MCF 10A (cell line): ENCODE measurements at regions not wholly inside any gene's neighbourhood (a gene's known extent, or its start where the extent isn't known, plus 50 kb on each side); places are given as distances from the start of the nearest gene placed in this dataset.
A peak's percentile ranks its signal among the peaks of the same experiment; 100 is the strongest.

Source experiments
- BruUV-seq: library from RNA; stranded (reverse); fragments of 400-500 nt; replicated peaks from 2 replicates; lab custom pipeline; 2021; lab: Mats Ljungman, UMichigan
- CTCF ChIA-PET: fragments of 300-600 bp; sonication (Branson Sonifier 250); formaldehyde crosslinking; extraction: SDS; loops from one replicate; lab custom pipeline; 2021; ENCODE audit warnings: antibody characterized with exemption, inconsistent platforms; lab: Yijun Ruan, JAX
- POLR2A ChIA-PET: fragments of 300-600, 350-650 bp; sonication (Branson Sonifier 250); formaldehyde crosslinking; extraction: SDS; loops from one replicate; lab custom pipeline; 2020; ENCODE audit warnings: antibody characterized with exemption, inconsistent platforms; lab: Yijun Ruan, JAX
- DNase-seq: peaks from one replicate; pipeline ENCODE4 v3.0.0-alpha.2; 2018; ENCODE audit not compliant: unreplicated experiment
- H3K27ac Mint-ChIP-seq: one replicate; pipeline ENCODE4 v1.8.0; 2022; ENCODE audit warnings: mild to moderate bottlenecking, low read depth, mixed read lengths; ENCODE audit not compliant: unreplicated experiment
- H3K27me3 Mint-ChIP-seq: one replicate; pipeline ENCODE4 v1.8.0; 2022; ENCODE audit warnings: mixed read lengths; ENCODE audit not compliant: insufficient read depth, unreplicated experiment
- H3K36me3 Mint-ChIP-seq: one replicate; pipeline ENCODE4 v1.8.0; 2022; ENCODE audit warnings: mild to moderate bottlenecking, moderate library complexity, mixed read lengths; ENCODE audit not compliant: insufficient read depth, unreplicated experiment
- H3K4me1 Mint-ChIP-seq: one replicate; pipeline ENCODE4 v1.8.0; 2022; ENCODE audit warnings: mixed read lengths; ENCODE audit not compliant: insufficient read depth, unreplicated experiment
- H3K4me3 Mint-ChIP-seq: one replicate; pipeline ENCODE4 v1.8.0; 2022; ENCODE audit warnings: mild to moderate bottlenecking, moderate library complexity, mixed read lengths; ENCODE audit not compliant: unreplicated experiment
- H3K9me3 Mint-ChIP-seq: one replicate; pipeline ENCODE4 v1.8.0; 2022; ENCODE audit warnings: mixed read lengths; ENCODE audit not compliant: unreplicated experiment
- intact Hi-C: fragments of 100-400 bp; cut with micrococcal nuclease; formaldehyde crosslinking; loops from 2 replicates; pipeline ENCODE4 v1.14.1; 2022
- TF ChIP-seq, protein P1 (sequence below): fragments of 200-600 bp; IDR thresholded peaks from one replicate; pipeline ENCODE4 v1.8.0; 2022; ENCODE audit warnings: antibody characterized with exemption, mild to moderate bottlenecking; ENCODE audit not compliant: unreplicated experiment

DNA sequence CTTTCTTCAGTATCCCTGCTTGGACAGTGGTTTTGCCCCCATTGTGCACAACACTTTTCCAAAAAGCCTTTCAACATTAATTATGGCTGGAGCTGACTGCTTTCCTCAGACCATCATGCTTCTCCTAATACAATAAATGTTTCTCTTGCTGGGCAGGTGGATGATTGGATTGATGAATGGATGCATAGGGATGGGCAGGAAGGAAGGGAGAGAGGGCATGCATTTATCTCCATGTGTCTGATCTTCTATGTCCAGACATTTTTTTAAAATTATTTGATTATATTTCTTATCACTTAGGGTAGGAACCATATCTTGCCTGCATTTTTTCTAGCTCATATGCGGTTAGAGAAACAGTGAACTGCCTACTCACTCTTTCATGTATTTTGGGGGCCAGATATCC lies 218.5 kb downstream of the PRL start:
- ChIA-PET POLR2A (no interaction called here), CTCF (interaction anchor here (0.6 kb wide), 1 partner anchor 1182 kb away, joined by 3 read pairs; no protein-coding TSS in a partner anchor)
- Mint-ChIP-seq H3K36me3 (no peaks in the 10 kb centered on the region), H3K4me1 (peaks cover 4% of the 10 kb centered on the region), H3K27me3 (no peaks in the 10 kb centered on the region), H3K4me3 (no peak overlapping the region), H3K9me3 (no peaks in the 10 kb centered on the region), H3K27ac (no peak overlapping the region)
- BruUV-seq, result no TSS peak
- intact Hi-C loops, result no loop called here
- TF ChIP-seq, protein P1, sequence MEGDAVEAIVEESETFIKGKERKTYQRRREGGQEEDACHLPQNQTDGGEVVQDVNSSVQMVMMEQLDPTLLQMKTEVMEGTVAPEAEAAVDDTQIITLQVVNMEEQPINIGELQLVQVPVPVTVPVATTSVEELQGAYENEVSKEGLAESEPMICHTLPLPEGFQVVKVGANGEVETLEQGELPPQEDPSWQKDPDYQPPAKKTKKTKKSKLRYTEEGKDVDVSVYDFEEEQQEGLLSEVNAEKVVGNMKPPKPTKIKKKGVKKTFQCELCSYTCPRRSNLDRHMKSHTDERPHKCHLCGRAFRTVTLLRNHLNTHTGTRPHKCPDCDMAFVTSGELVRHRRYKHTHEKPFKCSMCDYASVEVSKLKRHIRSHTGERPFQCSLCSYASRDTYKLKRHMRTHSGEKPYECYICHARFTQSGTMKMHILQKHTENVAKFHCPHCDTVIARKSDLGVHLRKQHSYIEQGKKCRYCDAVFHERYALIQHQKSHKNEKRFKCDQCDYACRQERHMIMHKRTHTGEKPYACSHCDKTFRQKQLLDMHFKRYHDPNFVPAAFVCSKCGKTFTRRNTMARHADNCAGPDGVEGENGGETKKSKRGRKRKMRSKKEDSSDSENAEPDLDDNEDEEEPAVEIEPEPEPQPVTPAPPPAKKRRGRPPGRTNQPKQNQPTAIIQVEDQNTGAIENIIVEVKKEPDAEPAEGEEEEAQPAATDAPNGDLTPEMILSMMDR, result no peak
- no peak for DNase-seq

DNA sequence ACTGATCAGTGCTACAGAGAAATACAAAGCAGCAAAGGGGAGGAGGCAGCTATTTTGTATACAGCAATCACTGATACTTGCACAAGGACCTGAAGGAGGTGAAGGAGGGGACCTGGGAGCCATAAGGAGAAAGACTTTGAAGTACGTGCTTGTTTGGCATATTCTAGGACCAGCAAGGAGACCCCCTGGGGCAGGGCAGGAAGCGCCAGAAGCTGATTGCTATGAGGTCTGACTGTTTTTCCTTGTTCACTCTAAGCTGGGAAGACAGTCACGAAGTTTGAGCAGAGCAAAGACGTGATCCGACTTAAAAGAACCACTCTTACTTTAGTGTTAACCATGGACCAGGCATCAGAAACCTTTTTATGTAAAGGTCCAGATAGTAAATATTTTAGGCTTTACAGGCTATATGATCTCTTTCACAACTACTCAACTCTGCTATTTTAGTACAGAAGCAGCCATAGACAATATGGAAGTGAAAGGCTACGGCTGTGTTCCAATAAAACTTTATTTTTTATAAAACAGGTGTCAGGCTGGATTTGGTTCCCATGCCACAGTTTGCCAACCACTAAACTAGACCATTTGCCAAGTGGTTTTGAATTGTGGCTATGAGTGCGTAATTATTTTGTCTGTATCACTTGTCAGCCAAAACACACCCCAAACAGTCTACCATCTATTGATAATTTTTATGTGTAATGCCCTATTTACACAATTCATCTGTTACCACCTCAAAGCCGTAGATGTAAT lies 217.9 kb downstream of the PRL start:
- POLR2A ChIA-PET, result no interaction called here
- Mint-ChIP-seq H3K36me3 (no peaks in the 10 kb centered on the region), H3K27ac (no peak overlapping the region), H3K9me3 (no peaks in the 10 kb centered on the region), H3K4me3 (no peak overlapping the region), H3K27me3 (no peaks in the 10 kb centered on the region), H3K4me1 (peaks cover 4% of the 10 kb centered on the region)
- intact Hi-C loops, result no loop called here
- TF ChIP-seq, protein P1, result no peak
- no peak for DNase-seq
- CTCF ChIA-PET, result interaction anchor here (0.6 kb wide), 1 partner anchor 1183 kb away, joined by 3 read pairs; no protein-coding TSS in a partner anchor
- no TSS peak for BruUV-seq

DNA sequence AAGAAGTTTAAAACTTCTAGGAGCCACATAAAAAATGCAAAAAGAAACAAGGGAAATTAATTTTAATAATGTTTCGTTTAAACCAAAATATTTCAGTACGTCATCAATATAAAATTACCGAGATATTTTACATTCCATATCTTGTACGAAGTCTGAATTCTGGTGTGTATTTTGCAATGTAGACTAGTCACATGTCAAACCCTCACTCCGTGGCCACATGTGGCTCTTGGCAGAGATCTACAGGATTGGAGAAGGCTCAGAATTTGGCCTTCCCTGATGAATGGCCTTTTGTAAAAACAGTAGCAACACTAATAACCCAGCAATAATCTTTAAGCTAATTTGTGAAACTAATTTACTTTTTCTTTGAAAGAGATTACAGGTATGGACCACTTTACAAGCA lies 217.1 kb downstream of the PRL start:
- CTCF ChIA-PET, result interaction anchor here (0.7 kb wide), 1 partner anchor 310 kb away, joined by 3 read pairs; no protein-coding TSS in a partner anchor
- no peaks in the 10 kb centered on the region for H3K27me3 Mint-ChIP-seq
- no TSS peak for BruUV-seq
- peaks cover 4% of the 10 kb centered on the region for H3K4me1 Mint-ChIP-seq
- intact Hi-C loops, result no loop called here
- DNase-seq, result peak; percentile 38
- TF ChIP-seq, protein P1, result no peak
- H3K4me3 Mint-ChIP-seq, result no peak overlapping the region
- no peaks in the 10 kb centered on the region for H3K9me3 Mint-ChIP-seq
- no peak overlapping the region for H3K27ac Mint-ChIP-seq
- POLR2A ChIA-PET, result interaction anchor here (0.6 kb wide), 1 partner anchor 423 kb away, joined by 3 read pairs; no protein-coding TSS in a partner anchor
- no peaks in the 10 kb centered on the region for H3K36me3 Mint-ChIP-seq

DNA sequence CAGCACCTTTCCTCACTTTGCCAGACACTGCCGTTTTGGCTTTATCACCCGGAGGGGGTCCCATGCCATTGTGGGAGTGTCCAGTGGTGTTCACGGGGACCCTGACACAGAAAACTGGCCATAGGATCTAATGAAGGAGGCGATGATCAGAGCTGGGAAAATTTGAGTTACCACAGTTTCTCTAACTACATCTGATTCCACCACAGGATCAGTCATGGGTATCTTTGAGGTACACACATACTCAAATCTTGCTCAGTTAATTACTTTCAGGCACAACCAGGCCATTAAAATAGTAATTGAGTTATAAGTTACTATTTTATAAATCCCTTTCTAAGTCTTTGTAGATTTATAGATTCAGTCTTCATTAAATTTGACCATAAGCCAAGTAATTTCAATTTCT lies 215.1 kb downstream of the PRL start:
- Mint-ChIP-seq H3K27me3 (no peaks in the 10 kb centered on the region), H3K36me3 (no peaks in the 10 kb centered on the region), H3K9me3 (peaks cover 7% of the 10 kb centered on the region), H3K4me1 (peaks cover 4% of the 10 kb centered on the region), H3K27ac (no peak overlapping the region), H3K4me3 (no peak overlapping the region)
- BruUV-seq, result no TSS peak
- intact Hi-C loops, result no loop called here
- ChIA-PET CTCF (no interaction called here), POLR2A (interaction anchor here (0.5 kb wide), 1 partner anchor 269 kb away, joined by 3 read pairs; no protein-coding TSS in a partner anchor)
- no peak for DNase-seq
- TF ChIP-seq, protein P1, result no peak
